ENCODE measurements at regions not wholly inside any gene's neighbourhood (a gene's known extent, or its start where the extent isn't known, plus 50 kb on each side); places are given as distances from the start of the nearest gene placed in this dataset.

DNA sequence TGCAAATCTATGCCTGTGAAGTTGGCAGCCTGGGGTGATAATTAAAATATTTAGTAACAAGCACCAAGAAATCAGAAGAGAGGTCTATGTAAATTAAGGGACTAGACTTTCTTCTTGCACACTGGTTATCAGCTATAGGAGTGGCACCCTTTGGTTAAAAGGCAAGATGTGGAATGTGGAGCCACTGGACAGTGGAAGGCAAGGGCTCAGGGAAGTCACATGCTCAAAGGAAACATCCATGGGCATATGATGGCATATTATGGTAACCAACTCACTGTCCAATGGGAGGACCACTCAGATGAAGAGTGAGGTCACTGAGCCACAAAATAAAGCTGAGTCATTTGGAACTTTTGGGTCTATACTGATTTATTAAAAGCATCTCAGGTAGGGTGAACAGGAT lies 165.6 kb upstream of the PRICKLE2 start:
- H3K9me3 Mint-ChIP-seq (ENCODE audit: unreplicated experiment): no peaks in the 10 kb centered on the region
- no peak overlapping the region for H3K27ac Mint-ChIP-seq (ENCODE audit: unreplicated experiment)
- peaks cover 17% of the 10 kb centered on the region for H3K4me1 Mint-ChIP-seq (ENCODE audit: unreplicated experiment)
- H3K4me3 Mint-ChIP-seq (ENCODE audit: unreplicated experiment): no peak overlapping the region
- H3K27me3 Mint-ChIP-seq (ENCODE audit: unreplicated experiment): no peaks in the 10 kb centered on the region
- DNase-seq (ENCODE audit: extremely low spot score, unreplicated experiment): no peak
- TF ChIP-seq, protein P1, sequence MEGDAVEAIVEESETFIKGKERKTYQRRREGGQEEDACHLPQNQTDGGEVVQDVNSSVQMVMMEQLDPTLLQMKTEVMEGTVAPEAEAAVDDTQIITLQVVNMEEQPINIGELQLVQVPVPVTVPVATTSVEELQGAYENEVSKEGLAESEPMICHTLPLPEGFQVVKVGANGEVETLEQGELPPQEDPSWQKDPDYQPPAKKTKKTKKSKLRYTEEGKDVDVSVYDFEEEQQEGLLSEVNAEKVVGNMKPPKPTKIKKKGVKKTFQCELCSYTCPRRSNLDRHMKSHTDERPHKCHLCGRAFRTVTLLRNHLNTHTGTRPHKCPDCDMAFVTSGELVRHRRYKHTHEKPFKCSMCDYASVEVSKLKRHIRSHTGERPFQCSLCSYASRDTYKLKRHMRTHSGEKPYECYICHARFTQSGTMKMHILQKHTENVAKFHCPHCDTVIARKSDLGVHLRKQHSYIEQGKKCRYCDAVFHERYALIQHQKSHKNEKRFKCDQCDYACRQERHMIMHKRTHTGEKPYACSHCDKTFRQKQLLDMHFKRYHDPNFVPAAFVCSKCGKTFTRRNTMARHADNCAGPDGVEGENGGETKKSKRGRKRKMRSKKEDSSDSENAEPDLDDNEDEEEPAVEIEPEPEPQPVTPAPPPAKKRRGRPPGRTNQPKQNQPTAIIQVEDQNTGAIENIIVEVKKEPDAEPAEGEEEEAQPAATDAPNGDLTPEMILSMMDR (IDR thresholded peaks at IDR 0.05): no peak
- no peaks in the 10 kb centered on the region for H3K36me3 Mint-ChIP-seq (ENCODE audit: unreplicated experiment)

GRCh38 chr3:64388886-64389285 lies 163.6 kb upstream of the PRICKLE2 start:
- H3K4me3 Mint-ChIP-seq (ENCODE audit: unreplicated experiment): no peak overlapping the region
- H3K4me1 Mint-ChIP-seq (ENCODE audit: unreplicated experiment): peaks cover 17% of the 10 kb centered on the region
- no peaks in the 10 kb centered on the region for H3K9me3 Mint-ChIP-seq (ENCODE audit: unreplicated experiment)
- H3K36me3 Mint-ChIP-seq (ENCODE audit: unreplicated experiment): no peaks in the 10 kb centered on the region
- no peak for DNase-seq (ENCODE audit: extremely low spot score, unreplicated experiment)
- H3K27ac Mint-ChIP-seq (ENCODE audit: unreplicated experiment): peak overlapping the region; percentile 80
- TF ChIP-seq, protein P1 (IDR thresholded peaks at IDR 0.05): no peak
- H3K27me3 Mint-ChIP-seq (ENCODE audit: unreplicated experiment): no peaks in the 10 kb centered on the region

DNA sequence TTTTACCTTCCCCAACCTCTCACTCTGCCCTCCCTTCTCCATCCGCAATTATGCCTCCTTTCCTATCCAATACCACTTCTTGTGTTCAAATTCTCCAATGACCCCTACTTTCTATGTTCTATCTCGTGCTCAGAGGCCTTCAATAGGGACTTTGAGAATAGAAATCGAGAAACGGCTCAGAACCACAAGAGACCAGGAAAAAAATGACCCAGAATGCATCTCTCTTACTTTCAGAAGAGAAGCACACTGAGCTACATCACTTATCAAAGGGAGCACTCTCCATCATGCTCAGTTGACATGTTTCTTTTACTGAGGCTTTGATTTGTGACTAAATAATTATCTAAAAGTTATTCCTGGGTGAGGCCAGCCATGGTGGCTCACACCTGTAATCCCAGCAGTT lies 162.4 kb upstream of the PRICKLE2 start:
- no peaks in the 10 kb centered on the region for H3K27me3 Mint-ChIP-seq (ENCODE audit: unreplicated experiment)
- TF ChIP-seq, protein P1 (IDR thresholded peaks at IDR 0.05): no peak
- DNase-seq (ENCODE audit: extremely low spot score, unreplicated experiment): no peak
- H3K36me3 Mint-ChIP-seq (ENCODE audit: unreplicated experiment): no peaks in the 10 kb centered on the region
- no peak overlapping the region for H3K4me3 Mint-ChIP-seq (ENCODE audit: unreplicated experiment)
- H3K4me1 Mint-ChIP-seq (ENCODE audit: unreplicated experiment): peaks cover 17% of the 10 kb centered on the region
- no peak overlapping the region for H3K27ac Mint-ChIP-seq (ENCODE audit: unreplicated experiment)
- H3K9me3 Mint-ChIP-seq (ENCODE audit: unreplicated experiment): no peaks in the 10 kb centered on the region

DNA sequence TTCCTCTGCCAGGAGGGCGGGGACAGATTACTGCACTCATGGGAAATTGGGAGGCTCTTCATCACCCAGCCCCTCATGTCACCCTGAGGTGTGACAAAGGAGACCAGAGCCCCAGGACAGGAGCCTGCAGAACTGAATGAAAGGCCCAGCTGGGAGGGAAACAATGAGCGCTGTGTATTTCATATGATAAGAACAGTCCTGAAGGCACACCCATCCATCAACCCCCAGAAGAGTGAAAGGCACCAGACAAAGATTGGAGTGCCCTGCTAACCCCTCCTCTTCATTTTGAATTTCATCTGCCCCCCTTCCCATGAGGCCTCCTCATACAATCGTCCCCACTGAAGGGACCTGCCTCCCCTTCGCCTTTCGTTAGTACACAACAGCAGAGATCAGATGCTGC lies 160.0 kb upstream of the PRICKLE2 start:
- TF ChIP-seq, protein P1 (IDR thresholded peaks at IDR 0.05): no peak
- peak overlapping the region; percentile 10 for H3K27ac Mint-ChIP-seq (ENCODE audit: unreplicated experiment)

GRCh38 chr3:64384561-64384960 lies 159.3 kb upstream of the PRICKLE2 start:
- H3K36me3 Mint-ChIP-seq (ENCODE audit: unreplicated experiment): no peaks in the 10 kb centered on the region
- H3K27ac Mint-ChIP-seq (ENCODE audit: unreplicated experiment): no peak overlapping the region
- no peak overlapping the region for H3K4me3 Mint-ChIP-seq (ENCODE audit: unreplicated experiment)
- peaks cover 17% of the 10 kb centered on the region for H3K4me1 Mint-ChIP-seq (ENCODE audit: unreplicated experiment)
- TF ChIP-seq, protein P1 (IDR thresholded peaks at IDR 0.05): no peak
- H3K9me3 Mint-ChIP-seq (ENCODE audit: unreplicated experiment): no peaks in the 10 kb centered on the region
- H3K27me3 Mint-ChIP-seq (ENCODE audit: unreplicated experiment): no peaks in the 10 kb centered on the region
- no peak for DNase-seq (ENCODE audit: extremely low spot score, unreplicated experiment)

More for the DNA sequence above, 160.0 kb upstream of the PRICKLE2 start:
- H3K27me3 Mint-ChIP-seq (ENCODE audit: unreplicated experiment): no peaks in the 10 kb centered on the region
- no peak for DNase-seq (ENCODE audit: extremely low spot score, unreplicated experiment)
- H3K4me3 Mint-ChIP-seq (ENCODE audit: unreplicated experiment): no peak overlapping the region
- no peaks in the 10 kb centered on the region for H3K36me3 Mint-ChIP-seq (ENCODE audit: unreplicated experiment)
- peaks cover 17% of the 10 kb centered on the region for H3K4me1 Mint-ChIP-seq (ENCODE audit: unreplicated experiment)
- no peaks in the 10 kb centered on the region for H3K9me3 Mint-ChIP-seq (ENCODE audit: unreplicated experiment)
